ENCODE measurements at regions not wholly inside any gene's neighbourhood (a gene's known extent, or its start where the extent isn't known, plus 50 kb on each side); places are given as distances from the start of the nearest gene placed in this dataset.

- DNase-seq (no peak), ATAC-seq (ENCODE audit: low read depth) (no peak)
- no peak overlapping the region for H3K27ac Mint-ChIP-seq
- intact Hi-C loops (cut with micrococcal nuclease), result no loop called here
- ChIA-PET POLR2A (no interaction called here), CTCF (no interaction called here)
- no peaks in the 10 kb centered on the region for H3K27me3 Mint-ChIP-seq
- no peaks in the 10 kb centered on the region for H3K4me1 Mint-ChIP-seq
- no peaks in the 10 kb centered on the region for H3K36me3 Mint-ChIP-seq (ENCODE audit: low read depth)
- H3K4me3 Mint-ChIP-seq, result no peak overlapping the region
- no peak for TF ChIP-seq CTCF (IDR thresholded peaks at IDR 0.05)
- H3K9me3 Mint-ChIP-seq, result peaks cover 12% of the 10 kb centered on the region
Measured at GRCh38 chr4:22986881-22987280, 294.1 kb downstream of the GBA3 start.

GRCh38 chr4:22986262-22986661, 293.5 kb downstream of the GBA3 start:
- ATAC-seq (ENCODE audit: low read depth) (no peak), DNase-seq (no peak)
- Mint-ChIP-seq H3K36me3 (ENCODE audit: low read depth) (no peaks in the 10 kb centered on the region), H3K27me3 (no peaks in the 10 kb centered on the region), H3K27ac (no peak overlapping the region), H3K4me3 (no peak overlapping the region), H3K4me1 (no peaks in the 10 kb centered on the region), H3K9me3 (peaks cover 14% of the 10 kb centered on the region)
- no peak for TF ChIP-seq CTCF (IDR thresholded peaks at IDR 0.05)
- ChIA-PET POLR2A (no interaction called here), CTCF (no interaction called here)
- intact Hi-C loops (cut with micrococcal nuclease), result no loop called here

GRCh38 chr4:22984390-22984789, 291.7 kb downstream of the GBA3 start:
- Mint-ChIP-seq H3K4me3 (no peak overlapping the region), H3K36me3 (ENCODE audit: low read depth) (no peaks in the 10 kb centered on the region), H3K27ac (no peak overlapping the region), H3K4me1 (no peaks in the 10 kb centered on the region), H3K27me3 (no peaks in the 10 kb centered on the region), H3K9me3 (peaks cover 13% of the 10 kb centered on the region)
- ATAC-seq (ENCODE audit: low read depth) (no peak), DNase-seq (no peak)
- intact Hi-C loops (cut with micrococcal nuclease), result no loop called here
- CTCF ChIA-PET, result no interaction called here
- POLR2A ChIA-PET, result no interaction called here
- TF ChIP-seq CTCF (IDR thresholded peaks at IDR 0.05), result no peak

GRCh38 chr4:22978656-22979055, 285.9 kb downstream of the GBA3 start:
- ChIA-PET CTCF (no interaction called here), POLR2A (no interaction called here)
- H3K9me3 Mint-ChIP-seq, result peaks cover 10% of the 10 kb centered on the region
- H3K4me1 Mint-ChIP-seq, result no peaks in the 10 kb centered on the region
- H3K27me3 Mint-ChIP-seq, result no peaks in the 10 kb centered on the region
- intact Hi-C loops (cut with micrococcal nuclease), result no loop called here
- ATAC-seq (ENCODE audit: low read depth) (no peak), DNase-seq (no peak)
- no peak overlapping the region for H3K27ac Mint-ChIP-seq
- no peak for TF ChIP-seq CTCF (IDR thresholded peaks at IDR 0.05)
- H3K36me3 Mint-ChIP-seq (ENCODE audit: low read depth), result no peaks in the 10 kb centered on the region
- H3K4me3 Mint-ChIP-seq, result no peak overlapping the region

- ChIA-PET CTCF (no interaction called here), POLR2A (no interaction called here)
- intact Hi-C loops (cut with micrococcal nuclease), result no loop called here
- no peak overlapping the region for H3K27ac Mint-ChIP-seq
- DNase-seq (no peak), ATAC-seq (ENCODE audit: low read depth) (no peak)
- no peaks in the 10 kb centered on the region for H3K36me3 Mint-ChIP-seq (ENCODE audit: low read depth)
- no peaks in the 10 kb centered on the region for H3K4me1 Mint-ChIP-seq
- no peaks in the 10 kb centered on the region for H3K27me3 Mint-ChIP-seq
- no peak for TF ChIP-seq CTCF (IDR thresholded peaks at IDR 0.05)
- peaks cover 17% of the 10 kb centered on the region for H3K9me3 Mint-ChIP-seq
- H3K4me3 Mint-ChIP-seq, result no peak overlapping the region
Measured at GRCh38 chr4:22970665-22971064, 277.9 kb downstream of the GBA3 start.

Measured in activated B cell treated with CpG ODN at 0.5 μM for 24 hours (primary cell).